Tibial artery (tissue), 4 donors: ENCODE measurements at regions not wholly inside any gene's neighbourhood (a gene's known extent, or its start where the extent isn't known, plus 50 kb on each side); places are given as distances from the start of the nearest gene placed in this dataset.
"Not testable (repeated sequence)": the region's sequence is repeated elsewhere in the genome, so short reads cannot be mapped to it uniquely, and the experiment has no call there.

ENCODE experiments used
- DNase-seq, 2 donors: peaks; one replicate each; pipeline ENCODE4 v3.0.0-alpha.2; 2019
- H3K27ac ChIP-seq, 2 donors: fragments of 200-600 bp; sonication (generic) in 1 of 2; 1 replicate in 1 of 2; 2 replicates in 1 of 2; pipeline ENCODE4 v1.5.1; 2018 to 2019; ENCODE audit warnings: mild to moderate bottlenecking in 1 of 2
- H3K27me3 ChIP-seq, 2 donors: fragments of 200-600 bp; sonication (generic) in 1 of 2; one replicate each; pipeline versions ENCODE4 v1.5.1 to v1.6.0; 2016 to 2019
- H3K36me3 ChIP-seq, 3 donors: fragments of 200-600 bp; sonication (generic) in 2 of 3; one replicate each; pipeline ENCODE4 v1.5.1; 2016 to 2019; ENCODE audit warnings: mild to moderate bottlenecking in 2 of 3
- H3K4me1 ChIP-seq, 4 donors: fragments of 200-600 bp; sonication (generic) in 2 of 4; 1 replicate in 3 of 4; 2 replicates in 1 of 4; pipeline ENCODE4 v1.5.1; 2016 to 2019
- H3K4me3 ChIP-seq, 2 donors: fragments of 200-600 bp; sonication (generic) in 1 of 2; 1 replicate in 1 of 2; 2 replicates in 1 of 2; pipeline ENCODE4 v1.5.1; 2018 to 2019; ENCODE audit warnings: mild to moderate bottlenecking in 2 of 2
- H3K9me3 ChIP-seq, 3 donors: fragments of 200-600 bp; sonication (generic) in 1 of 3; one replicate each; pipeline ENCODE4 v1.5.1; 2016 to 2019
- intact Hi-C: fragments of 100-400 bp; cut with DNase I; formaldehyde crosslinking; loops from one replicate; pipeline ENCODE4 v1.15.0; 2023; ENCODE audit warnings: low total_unique reads
- TF ChIP-seq, protein P1 (sequence below), 2 experiments: fragments of 200-600 bp in 1 of 2; fragments of 450-650 bp in 1 of 2; IDR thresholded peaks; one replicate each; pipeline ENCODE4 v1.5.1; 2017 to 2019; ENCODE audit warnings: antibody characterized with exemption in 2 of 2, mild to moderate bottlenecking in 1 of 2, moderate library complexity in 1 of 2

- H3K36me3 ChIP-seq, result no peaks in the 10 kb centered on the region
- no peaks in the 10 kb centered on the region for H3K4me1 ChIP-seq
- H3K27me3 ChIP-seq, result no peaks in the 10 kb centered on the region
- TF ChIP-seq, protein P1, sequence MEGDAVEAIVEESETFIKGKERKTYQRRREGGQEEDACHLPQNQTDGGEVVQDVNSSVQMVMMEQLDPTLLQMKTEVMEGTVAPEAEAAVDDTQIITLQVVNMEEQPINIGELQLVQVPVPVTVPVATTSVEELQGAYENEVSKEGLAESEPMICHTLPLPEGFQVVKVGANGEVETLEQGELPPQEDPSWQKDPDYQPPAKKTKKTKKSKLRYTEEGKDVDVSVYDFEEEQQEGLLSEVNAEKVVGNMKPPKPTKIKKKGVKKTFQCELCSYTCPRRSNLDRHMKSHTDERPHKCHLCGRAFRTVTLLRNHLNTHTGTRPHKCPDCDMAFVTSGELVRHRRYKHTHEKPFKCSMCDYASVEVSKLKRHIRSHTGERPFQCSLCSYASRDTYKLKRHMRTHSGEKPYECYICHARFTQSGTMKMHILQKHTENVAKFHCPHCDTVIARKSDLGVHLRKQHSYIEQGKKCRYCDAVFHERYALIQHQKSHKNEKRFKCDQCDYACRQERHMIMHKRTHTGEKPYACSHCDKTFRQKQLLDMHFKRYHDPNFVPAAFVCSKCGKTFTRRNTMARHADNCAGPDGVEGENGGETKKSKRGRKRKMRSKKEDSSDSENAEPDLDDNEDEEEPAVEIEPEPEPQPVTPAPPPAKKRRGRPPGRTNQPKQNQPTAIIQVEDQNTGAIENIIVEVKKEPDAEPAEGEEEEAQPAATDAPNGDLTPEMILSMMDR (IDR thresholded peaks at IDR 0.05), result no peak
- H3K27ac ChIP-seq, result no peak overlapping the region
- no peak for DNase-seq
- H3K9me3 ChIP-seq, result no peaks in the 10 kb centered on the region
- intact Hi-C loops, result no loop called here
- no peak overlapping the region for H3K4me3 ChIP-seq
These were observed 124.6 kb upstream of the TOX3 start for GRCh38 chr16:52671590-52671989.

- TF ChIP-seq, protein P1 (IDR thresholded peaks at IDR 0.05), result no peak
- Histone ChIP-seq H3K9me3 (peaks cover 0 to 13% (median 6%) of the 10 kb centered on the region in 3 donors), H3K27me3 (no peaks in the 10 kb centered on the region), H3K4me3 (no peak overlapping the region), H3K36me3 (no peaks in the 10 kb centered on the region), H3K4me1 (no peaks in the 10 kb centered on the region), H3K27ac (no peak overlapping the region)
- DNase-seq, result no peak
- intact Hi-C loops, result no loop called here
These were observed 111.0 kb upstream of the TOX3 start for GRCh38 chr16:52657924-52658323.

DNA sequence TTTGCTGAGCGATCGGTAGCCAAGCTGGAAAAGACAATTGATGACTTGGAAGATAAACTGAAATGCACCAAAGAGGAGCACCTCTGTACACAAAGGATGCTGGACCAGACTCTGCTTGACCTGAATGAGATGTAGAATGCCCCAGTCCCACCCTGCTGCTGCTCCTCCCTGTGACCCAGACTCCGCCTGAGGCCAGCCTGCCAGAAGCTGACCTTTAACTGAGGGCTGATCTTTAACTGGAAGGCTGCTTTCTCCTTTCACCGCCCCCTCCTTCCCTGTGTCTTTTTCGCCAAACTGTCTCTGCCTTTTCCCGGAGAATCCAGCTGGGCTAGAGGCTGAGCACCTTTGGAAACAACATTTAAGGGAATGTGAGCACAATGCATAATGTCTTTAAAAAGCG, 109.0 kb upstream of the TOX3 start:
- H3K27ac ChIP-seq, intact Hi-C loops, H3K36me3 ChIP-seq, H3K4me3 ChIP-seq, H3K4me1 ChIP-seq, DNase-seq, H3K27me3 ChIP-seq: not testable (repeated sequence)
- peaks cover 0 to 12% (median 6%) of the 10 kb centered on the region in 3 donors for H3K9me3 ChIP-seq

DNA sequence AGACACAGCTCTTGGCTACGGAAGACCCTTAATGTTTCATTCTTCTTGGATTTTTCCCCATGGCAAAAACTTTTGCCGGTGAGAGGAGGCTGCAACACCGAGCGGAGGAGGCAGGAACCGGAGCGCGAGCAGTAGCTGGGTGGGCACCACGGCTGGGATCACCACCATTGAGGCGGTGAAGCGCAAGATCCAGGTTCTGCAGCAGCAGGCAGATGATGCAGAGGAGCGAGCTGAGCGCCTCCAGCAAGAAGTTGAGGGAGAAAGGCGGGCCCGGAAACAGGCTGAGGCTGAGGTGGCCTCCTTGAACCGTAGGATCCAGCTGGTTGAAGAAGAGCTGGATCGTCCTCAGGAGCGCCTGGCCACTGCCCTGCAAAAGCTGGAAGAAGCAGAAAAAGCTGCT, 108.2 kb upstream of the TOX3 start:
- DNase-seq, H3K4me1 ChIP-seq, H3K4me3 ChIP-seq, H3K27me3 ChIP-seq, intact Hi-C loops, H3K9me3 ChIP-seq, H3K27ac ChIP-seq, H3K36me3 ChIP-seq: not testable (repeated sequence)

DNA sequence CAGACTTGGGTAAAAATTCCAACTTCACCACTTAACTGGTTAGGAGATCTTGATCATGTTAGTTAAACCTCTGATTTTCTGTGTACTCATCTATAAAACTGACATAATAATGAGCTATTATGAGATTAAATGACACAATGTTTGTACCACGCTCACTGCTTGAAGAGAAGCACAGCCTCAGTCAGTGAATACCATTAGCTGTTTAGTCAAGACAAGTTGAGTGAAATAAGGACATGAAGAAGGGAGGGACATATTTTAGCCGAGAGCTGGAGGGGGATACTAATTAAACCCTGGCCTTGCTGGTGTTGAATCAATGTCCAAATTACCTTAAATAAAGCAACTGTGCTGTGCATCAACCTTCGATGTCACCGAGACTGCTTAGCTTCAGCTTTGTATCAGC, 105.1 kb upstream of the TOX3 start:
- intact Hi-C loops, result no loop called here
- no peaks in the 10 kb centered on the region for H3K36me3 ChIP-seq
- H3K9me3 ChIP-seq, result no peaks in the 10 kb centered on the region
- no peak overlapping the region for H3K27ac ChIP-seq
- H3K4me3 ChIP-seq, result no peak overlapping the region
- TF ChIP-seq, protein P1 (IDR thresholded peaks at IDR 0.05), result no peak
- no peak for DNase-seq
- H3K27me3 ChIP-seq, result no peaks in the 10 kb centered on the region
- H3K4me1 ChIP-seq, result no peaks in the 10 kb centered on the region

DNA sequence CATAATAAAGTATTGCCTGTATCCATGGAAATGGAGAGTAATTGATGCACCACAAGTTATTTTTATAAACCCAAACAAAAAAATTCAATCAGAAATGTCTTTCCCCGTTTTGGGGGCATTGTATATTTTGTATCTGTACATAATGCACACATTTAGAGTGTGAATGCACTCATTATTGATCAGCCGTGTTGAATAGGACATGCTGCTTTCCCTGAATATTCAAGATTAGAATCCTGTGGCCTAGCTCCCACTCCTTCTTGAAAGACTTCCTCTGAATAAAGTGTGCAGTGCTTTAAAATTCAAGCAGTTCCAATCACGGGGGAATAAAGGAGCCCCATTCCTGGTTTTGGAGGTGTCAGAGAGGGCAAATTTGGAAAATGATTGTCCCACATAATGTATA, 103.8 kb upstream of the TOX3 start:
- TF ChIP-seq, protein P1 (IDR thresholded peaks at IDR 0.05), result no peak
- no peak for DNase-seq
- Histone ChIP-seq H3K36me3 (no peaks in the 10 kb centered on the region), H3K4me1 (no peaks in the 10 kb centered on the region), H3K27me3 (no peaks in the 10 kb centered on the region), H3K4me3 (no peak overlapping the region), H3K27ac (no peak overlapping the region), H3K9me3 (no peaks in the 10 kb centered on the region)
- intact Hi-C loops, result no loop called here

DNA sequence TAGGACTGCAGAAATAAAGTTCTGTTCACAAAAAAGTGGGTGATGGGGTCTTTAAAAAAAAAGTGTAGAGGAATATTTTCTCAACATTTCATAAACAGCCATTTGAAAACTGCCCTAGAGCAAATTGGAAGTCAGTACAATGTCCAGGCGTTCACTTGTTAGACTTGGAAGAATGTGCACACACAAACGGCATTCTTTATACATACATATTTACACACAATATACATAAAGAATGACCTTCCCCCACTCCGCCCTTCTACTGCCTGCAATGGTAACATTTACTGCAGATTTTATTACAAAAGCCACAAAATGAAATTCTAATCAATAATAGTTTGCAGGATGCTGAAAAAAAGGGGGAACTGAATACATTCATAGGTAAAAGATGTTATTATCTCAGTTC, 103.4 kb upstream of the TOX3 start:
- no peaks in the 10 kb centered on the region for H3K4me1 ChIP-seq
- intact Hi-C loops, result no loop called here
- no peak overlapping the region for H3K4me3 ChIP-seq
- TF ChIP-seq, protein P1 (IDR thresholded peaks at IDR 0.05), result no peak
- no peaks in the 10 kb centered on the region for H3K36me3 ChIP-seq
- no peaks in the 10 kb centered on the region for H3K9me3 ChIP-seq
- no peaks in the 10 kb centered on the region for H3K27me3 ChIP-seq
- H3K27ac ChIP-seq, result no peak overlapping the region
- no peak for DNase-seq
